Heart left ventricle (tissue), 16 donors: ENCODE measurements at regions not wholly inside any gene's neighbourhood (a gene's known extent, or its start where the extent isn't known, plus 50 kb on each side); places are given as distances from the start of the nearest gene placed in this dataset.

Experiments used
- ATAC-seq, 4 donors: fragments of 200-7000 bp; cut with Tn5 transposase; one replicate each; pipeline ENCODE4 v1.9.1; 2020 to 2022; ENCODE audit warnings: moderate library complexity in 4 of 4, mild to moderate bottlenecking in 3 of 4, moderate number of reproducible peaks in 1 of 4
- DNase-seq, 5 donors: peaks; one replicate each; pipeline ENCODE4 v3.0.0-alpha.2; 2020
- H3K27ac ChIP-seq, 12 donors: fragments of 200-600 bp; sonication (generic) in 4 of 12; one replicate each; pipeline versions ENCODE4 v1.5.0 to v1.8.0; 2016 to 2022; ENCODE audit warnings: mild to moderate bottlenecking in 2 of 12
- H3K27me3 ChIP-seq, 9 donors: fragments of 200-600 bp; sonication (generic) in 2 of 9; one replicate each; pipeline versions ENCODE4 v1.5.1 to v1.8.0; 2016 to 2022; ENCODE audit warnings: mild to moderate bottlenecking in 3 of 9
- H3K36me3 ChIP-seq, 9 donors: fragments of 200-600 bp; sonication (generic) in 2 of 9; one replicate each; pipeline versions ENCODE4 v1.5.0 to v1.8.0; 2018 to 2022; ENCODE audit warnings: mild to moderate bottlenecking in 2 of 9
- H3K4me1 ChIP-seq, 12 donors: fragments of 200-600 bp; sonication (generic) in 4 of 12; one replicate each; pipeline versions ENCODE4 v1.5.0 to v1.8.0; 2016 to 2022; ENCODE audit warnings: mild to moderate bottlenecking in 3 of 12
- H3K4me3 ChIP-seq, 12 donors: fragments of 200-600 bp; sonication (generic) in 4 of 12; one replicate each; pipeline versions ENCODE4 v1.5.0 to v1.8.0; 2017 to 2022; ENCODE audit warnings: mild to moderate bottlenecking in 9 of 12, moderate library complexity in 4 of 12
- H3K9me3 ChIP-seq, 12 donors: fragments of 200-600 bp; sonication (generic) in 4 of 12; one replicate each; pipeline versions ENCODE4 v1.5.0 to v1.8.0; 2016 to 2022; ENCODE audit warnings: mild to moderate bottlenecking in 1 of 12
- POLR2A ChIP-seq, 2 donors: fragments of 450-650 bp; IDR thresholded peaks; one replicate each; pipeline ENCODE4 v1.6.1; 2017; ENCODE audit warnings: antibody characterized with exemption in 2 of 2, mild to moderate bottlenecking in 2 of 2, moderate library complexity in 2 of 2
- WGBS, 4 donors: extraction: QIAGEN DNeasy Blood & Tissue Kit in 2 of 4; methylation state at CpG; one replicate each; pipeline versions ENCODE4 v1.1.5 to v1.1.7; 2013 to 2018; 5-methylcytosine and 5-hydroxymethylcytosine counted together
- intact Hi-C, 10 donors: fragments of 100-400 bp; cut with DNase I; formaldehyde crosslinking; loops; one replicate each; pipeline versions ENCODE4 v1.11.1 to v1.14.2; 2022
- TF ChIP-seq, protein P1 (sequence below), 12 donors: fragments of 200-600 bp; sonication (generic) in 4 of 12; IDR thresholded peaks; one replicate each; pipeline versions ENCODE4 v1.5.0 to v1.8.0; 2018 to 2022; ENCODE audit warnings: antibody characterized with exemption in 12 of 12, mild to moderate bottlenecking in 5 of 12
- donor health status: ischemic (EF 13 %, LVEDD 7.1; RV severe dilation, severe dysfunction).
- donor health status: healthy with polysubstance abuse.
- donor health status: DM: no; HTN: yes; CAD: no.
- donor health status: DM: no; HTN: no; CAD: no.
- donor health status: ischemic (EF 25% LVEDD 6.9; RV normal size, moderate dysfunction).
- donor health status: ischemic (EF 25% LVEDD 5.7; RV mildly dilated, moderate dysfunction).
- donor health status: healthy.
- donor health status: DM: yes; HTN: yes; CAD: no.
- donor health status: ischemic (EF 35%, LVEDD 5.7; RV mildly dilated, moderate dysfunction).
- donor health status: nonischemic (EF 11% LVEDD 7.7; RV severe dilation, severe dysfunction).
- donor health status: DM: yes; HTN: yes; CAD: no.
- donor health status: PGD.
- donor health status: ischemic (EF 29% LVEDD 5.4; RV normal size, mild dysfunction).
- donor health status: nonischemic (EF 23%, LVEDD 6.1; RV moderate dilation, normal function).

DNA sequence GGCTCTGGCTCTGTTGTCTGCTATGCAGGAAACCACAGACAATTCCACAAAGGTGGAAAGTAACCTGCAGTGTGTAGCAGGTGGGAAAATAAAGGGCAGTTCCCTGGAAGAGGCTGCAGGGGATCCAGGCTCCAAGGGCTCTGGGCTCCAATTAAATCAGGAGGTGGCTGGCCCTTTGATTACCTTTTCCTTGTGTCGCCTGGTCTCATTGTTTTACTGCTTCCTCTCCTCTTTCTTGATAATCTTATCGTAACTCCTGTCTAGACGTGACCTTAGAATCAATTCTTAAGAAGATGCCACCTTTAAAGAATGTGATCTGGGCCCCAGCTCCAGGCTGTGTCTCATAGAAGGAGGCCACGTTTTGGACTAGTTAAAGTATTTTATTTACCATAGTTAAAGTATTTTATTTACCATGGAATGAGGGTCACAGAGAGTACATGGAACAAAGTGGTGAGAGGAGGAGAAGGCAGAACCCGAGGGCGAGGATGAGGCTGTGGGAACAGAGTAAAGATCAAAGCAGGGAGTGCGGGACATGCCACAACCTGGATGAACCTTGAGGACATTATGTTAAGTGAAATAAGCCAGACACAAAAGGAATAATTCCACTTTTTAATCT is 237.5 kb upstream of the STT3B start:
- DNase-seq (no peak), ATAC-seq (no peak)
- Histone ChIP-seq H3K27ac (no peak overlapping the region), H3K27me3 (no peaks in the 10 kb centered on the region), H3K36me3 (no peaks in the 10 kb centered on the region), H3K4me3 (no peak overlapping the region), H3K9me3 (peaks cover 0 to 6% (median 0%) of the 10 kb centered on the region in 12 donors), H3K4me1 (no peaks in the 10 kb centered on the region)
- intact Hi-C loops: no loop called here
- TF ChIP-seq POLR2A (IDR thresholded peaks at IDR 0.05): no peak
- TF ChIP-seq, protein P1, sequence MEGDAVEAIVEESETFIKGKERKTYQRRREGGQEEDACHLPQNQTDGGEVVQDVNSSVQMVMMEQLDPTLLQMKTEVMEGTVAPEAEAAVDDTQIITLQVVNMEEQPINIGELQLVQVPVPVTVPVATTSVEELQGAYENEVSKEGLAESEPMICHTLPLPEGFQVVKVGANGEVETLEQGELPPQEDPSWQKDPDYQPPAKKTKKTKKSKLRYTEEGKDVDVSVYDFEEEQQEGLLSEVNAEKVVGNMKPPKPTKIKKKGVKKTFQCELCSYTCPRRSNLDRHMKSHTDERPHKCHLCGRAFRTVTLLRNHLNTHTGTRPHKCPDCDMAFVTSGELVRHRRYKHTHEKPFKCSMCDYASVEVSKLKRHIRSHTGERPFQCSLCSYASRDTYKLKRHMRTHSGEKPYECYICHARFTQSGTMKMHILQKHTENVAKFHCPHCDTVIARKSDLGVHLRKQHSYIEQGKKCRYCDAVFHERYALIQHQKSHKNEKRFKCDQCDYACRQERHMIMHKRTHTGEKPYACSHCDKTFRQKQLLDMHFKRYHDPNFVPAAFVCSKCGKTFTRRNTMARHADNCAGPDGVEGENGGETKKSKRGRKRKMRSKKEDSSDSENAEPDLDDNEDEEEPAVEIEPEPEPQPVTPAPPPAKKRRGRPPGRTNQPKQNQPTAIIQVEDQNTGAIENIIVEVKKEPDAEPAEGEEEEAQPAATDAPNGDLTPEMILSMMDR (IDR thresholded peaks at IDR 0.05): no peak
- WGBS, 4 donors: 67 to 76% (median 71%) methylated on average over 7 of the region's 7 CpGs

DNA sequence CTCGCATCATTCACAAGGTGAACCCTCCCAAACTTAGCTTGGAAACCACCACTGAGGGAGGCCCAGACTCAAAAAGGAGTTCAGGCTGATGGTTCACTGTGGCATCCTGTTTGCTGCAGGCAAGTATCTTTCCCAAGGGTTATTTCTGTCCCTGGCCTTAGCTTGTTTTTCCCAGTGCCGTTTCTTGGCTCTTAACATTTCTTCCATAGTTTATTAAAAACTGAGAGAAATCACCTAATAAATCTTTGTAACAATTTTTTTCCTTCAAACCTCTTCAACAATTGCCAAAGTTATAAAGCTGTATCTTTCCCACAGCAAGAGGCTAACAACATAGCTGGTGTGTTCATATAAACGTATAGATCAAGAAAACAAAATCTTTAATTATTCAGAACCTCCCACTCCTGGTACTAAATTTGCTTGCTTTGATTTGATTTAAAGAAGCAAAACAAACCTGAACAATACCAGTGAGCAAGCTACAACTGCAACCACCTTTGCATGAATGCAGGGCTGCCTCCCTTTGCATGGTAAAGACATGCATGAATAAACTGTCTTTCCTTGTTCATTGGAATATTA is 234.9 kb upstream of the STT3B start:
- H3K27ac ChIP-seq: no peak overlapping the region
- no peak for DNase-seq
- H3K9me3 ChIP-seq: peaks cover 0 to 6% (median 0%) of the 10 kb centered on the region in 12 donors
- H3K27me3 ChIP-seq: no peaks in the 10 kb centered on the region
- no peak for ATAC-seq
- no peaks in the 10 kb centered on the region for H3K36me3 ChIP-seq
- intact Hi-C loops: no loop called here
- H3K4me3 ChIP-seq: no peak overlapping the region
- no peaks in the 10 kb centered on the region for H3K4me1 ChIP-seq
- TF ChIP-seq, protein P1 (IDR thresholded peaks at IDR 0.05): no peak
- no peak for TF ChIP-seq POLR2A (IDR thresholded peaks at IDR 0.05)
- WGBS, 4 donors: 80 to 87% (median 85%) methylated on average over 3 of the region's 3 CpGs

DNA sequence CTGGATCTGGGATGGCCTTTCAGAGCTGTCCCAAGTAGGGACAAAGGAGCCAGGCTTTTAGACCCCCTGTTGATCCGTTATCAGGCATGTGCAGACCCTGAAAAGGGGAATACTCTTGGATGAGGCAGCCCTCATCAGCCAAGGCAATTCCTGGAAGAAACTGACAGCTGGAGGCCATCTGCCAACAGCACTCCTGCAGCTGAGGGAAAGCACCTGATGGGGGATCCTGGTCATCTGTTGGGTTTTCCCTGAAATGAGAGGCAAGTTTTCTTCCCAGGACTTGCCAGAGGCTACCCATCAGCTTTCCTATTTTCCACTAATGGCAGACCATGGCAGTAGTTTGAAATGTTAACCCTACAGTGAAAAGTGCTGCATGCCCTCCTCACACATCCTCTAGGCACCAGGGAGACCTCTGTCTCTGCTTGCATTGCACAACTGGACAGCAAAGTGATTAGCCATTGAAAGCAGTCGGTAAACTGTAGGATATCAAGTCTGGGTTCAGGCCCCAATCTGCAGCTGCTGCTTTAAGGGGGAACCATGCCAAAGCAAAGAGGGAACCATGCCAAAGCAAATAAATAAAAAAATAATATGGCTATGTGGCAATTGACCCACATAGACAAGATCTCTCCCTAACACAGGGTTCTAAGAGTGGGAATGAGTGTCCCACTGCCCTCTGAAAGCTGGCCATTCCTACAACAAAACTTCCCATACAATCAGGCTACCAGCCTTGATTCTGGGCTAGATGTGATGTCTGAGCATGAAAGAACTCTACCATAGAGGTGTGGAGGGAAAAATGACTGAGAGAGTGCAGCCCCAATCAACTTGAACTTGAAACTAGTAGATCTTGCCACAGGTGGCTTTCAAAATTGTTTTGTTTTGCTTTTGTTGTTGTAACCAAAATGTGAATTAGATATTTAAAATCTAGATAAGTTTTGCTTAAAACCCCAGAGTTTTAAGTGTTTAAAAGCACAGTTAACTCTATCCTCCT is 232.0 kb upstream of the STT3B start:
- H3K27me3 ChIP-seq: no peaks in the 10 kb centered on the region
- 56 to 79% (median 72%) methylated on average over 2 of the region's 2 CpGs for WGBS, 4 donors
- no peaks in the 10 kb centered on the region for H3K4me1 ChIP-seq
- ATAC-seq (no peak), DNase-seq (no peak)
- H3K9me3 ChIP-seq: peaks cover 0 to 6% (median 0%) of the 10 kb centered on the region in 12 donors
- no peak for TF ChIP-seq POLR2A (IDR thresholded peaks at IDR 0.05)
- TF ChIP-seq, protein P1 (IDR thresholded peaks at IDR 0.05): no peak
- intact Hi-C loops: no loop called here
- H3K27ac ChIP-seq: no peak overlapping the region
- H3K36me3 ChIP-seq: no peaks in the 10 kb centered on the region
- H3K4me3 ChIP-seq: no peak overlapping the region

DNA sequence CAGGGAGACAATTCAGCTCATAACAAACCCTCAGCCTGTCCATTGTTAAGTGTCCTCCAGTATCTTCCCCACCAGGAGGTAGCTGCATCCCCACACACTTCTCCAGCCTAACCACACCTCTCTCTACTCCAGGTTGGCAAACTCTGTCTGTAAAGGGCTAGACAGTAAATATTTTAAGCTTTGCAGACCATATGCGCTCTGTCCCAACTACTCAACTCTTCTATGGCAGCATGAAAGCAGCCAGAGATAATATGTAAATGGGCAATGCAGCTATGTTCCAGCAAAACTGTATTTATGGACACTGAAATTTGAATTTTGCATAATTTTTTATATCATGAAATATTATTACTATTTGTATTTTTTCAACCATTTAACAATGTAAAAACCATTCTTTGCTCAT is 230.4 kb upstream of the STT3B start:
- no peak for TF ChIP-seq POLR2A (IDR thresholded peaks at IDR 0.05)
- TF ChIP-seq, protein P1 (IDR thresholded peaks at IDR 0.05): no peak

More for the DNA sequence above, 230.4 kb upstream of the STT3B start:
- 95 to 100% (median 98%) methylated on average over 1 of the region's 1 CpG for WGBS, 4 donors
- Histone ChIP-seq H3K27ac (no peak overlapping the region), H3K9me3 (peaks cover 0 to 6% (median 0%) of the 10 kb centered on the region in 12 donors), H3K4me3 (no peak overlapping the region), H3K27me3 (no peaks in the 10 kb centered on the region), H3K4me1 (peaks cover 0 to 2% (median 0%) of the 10 kb centered on the region in 12 donors), H3K36me3 (no peaks in the 10 kb centered on the region)
- DNase-seq (no peak), ATAC-seq (no peak)
- intact Hi-C loops: no loop called here
